OCI-LY3 (cell line): ENCODE measurements at regions not wholly inside any gene's neighbourhood (a gene's known extent, or its start where the extent isn't known, plus 50 kb on each side); places are given as distances from the start of the nearest gene placed in this dataset.

Experiments
- H2AFZ ChIP-seq: fragments of 200-600, 300-600 bp; shearing (Covaris generic); 2 replicates; pipeline ENCODE4 v1.6.0; 2014; ENCODE audit warnings: antibody characterized with exemption, low read depth, low read length
- H3K27ac ChIP-seq: fragments of 200-600, 300-600 bp; sonication (generic); 2 replicates; pipeline ENCODE4 v1.5.1; 2014; ENCODE audit warnings: mild to moderate bottlenecking, low read length, moderate library complexity, mixed read lengths
- H3K27me3 ChIP-seq: fragments of 200-600, 300-600 bp; sonication (generic); 2 replicates; pipeline ENCODE4 v1.6.1; 2014; ENCODE audit warnings: low read depth, low read length, mixed read lengths
- H3K36me3 ChIP-seq: fragments of 200-600, 300-600 bp; sonication (generic); replicated peaks from 2 replicates; pipeline ENCODE3; 2014; ENCODE audit warnings: low read depth, low read length, mixed read lengths
- H3K4me1 ChIP-seq: fragments of 300-600, 200-600 bp; sonication (generic); 2 replicates; pipeline ENCODE4 v1.6.1; 2014; ENCODE audit warnings: low read length, mixed read lengths
- H3K4me2 ChIP-seq: fragments of 200-600, 300-600 bp; sonication (generic); 2 replicates; pipeline ENCODE4 v1.6.1; 2014; ENCODE audit warnings: low read length, mixed read lengths
- H3K4me3 ChIP-seq: fragments of 300-600, 200-600 bp; sonication (generic); 2 replicates; pipeline ENCODE4 v1.5.1; 2014; ENCODE audit warnings: antibody characterized with exemption, mild to moderate bottlenecking, low read length, moderate library complexity
- H3K79me2 ChIP-seq: fragments of 300-600, 200-600 bp; shearing (Covaris generic); 2 replicates; pipeline ENCODE4 v1.6.1; 2014; ENCODE audit warnings: mild to moderate bottlenecking, low read length, mixed read lengths
- H3K9ac ChIP-seq: fragments of 300-600, 200-600 bp; shearing (Covaris generic); 2 replicates; pipeline ENCODE4 v1.6.0; 2014; ENCODE audit warnings: mild to moderate bottlenecking, low read length, moderate library complexity
- H3K9me3 ChIP-seq: fragments of 200-600, 300-600 bp; shearing (Covaris generic); 2 replicates; pipeline ENCODE4 v1.6.1; 2014; ENCODE audit warnings: low read length, mixed read lengths; ENCODE audit not compliant: insufficient read depth
- H4K20me1 ChIP-seq: fragments of 200-600, 300-600 bp; sonication (generic); 2 replicates; pipeline ENCODE4 v1.6.1; 2016; ENCODE audit warnings: low read length, mixed read lengths; ENCODE audit not compliant: insufficient read depth
- EZH2phosphoT487 ChIP-seq: fragments of 200-600 bp; shearing (Covaris generic); IDR thresholded peaks from 2 replicates; pipeline ENCODE4 v1.6.1; 2018; ENCODE audit warnings: antibody characterized with exemption, mixed run types, low read depth
- TF ChIP-seq, protein P1 (sequence below): fragments of 200-600, 300-600 bp; sonication (generic); IDR thresholded peaks from 2 replicates; pipeline ENCODE4 v1.5.1; 2014; ENCODE audit warnings: antibody characterized with exemption, low read length, low read depth

DNA sequence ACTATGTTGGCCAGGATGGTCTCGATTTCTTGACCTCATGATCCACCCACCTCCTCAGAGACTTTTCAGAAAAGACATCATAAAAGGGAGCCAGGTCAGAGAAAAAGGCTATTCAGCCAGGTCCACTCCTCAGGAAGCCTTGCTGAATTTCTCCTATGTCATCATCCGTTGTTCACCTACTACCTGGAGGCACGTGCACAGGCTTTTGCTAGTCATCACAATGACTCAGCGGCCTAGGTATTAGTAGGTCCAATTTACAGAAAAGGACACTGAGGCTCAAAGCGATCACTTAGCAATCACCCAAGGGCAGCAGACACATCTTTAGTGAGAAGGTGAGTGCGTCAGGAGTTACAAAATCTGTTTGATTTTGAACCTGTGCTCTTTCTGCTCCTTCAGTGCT, 72.3 kb upstream of the RAD23B start:
- Histone ChIP-seq H2AFZ (no peak overlapping the region), H3K36me3 (no peaks in the 10 kb centered on the region), H3K79me2 (no peaks in the 10 kb centered on the region), H4K20me1 (no peaks in the 10 kb centered on the region), H3K4me1 (peaks cover 8% of the 10 kb centered on the region), H3K27ac (no peak overlapping the region), H3K9me3 (no peaks in the 10 kb centered on the region), H3K27me3 (peaks cover 21% of the 10 kb centered on the region), H3K9ac (no peak overlapping the region), H3K4me2 (no peak overlapping the region), H3K4me3 (no peak overlapping the region)
- TF ChIP-seq, protein P1, sequence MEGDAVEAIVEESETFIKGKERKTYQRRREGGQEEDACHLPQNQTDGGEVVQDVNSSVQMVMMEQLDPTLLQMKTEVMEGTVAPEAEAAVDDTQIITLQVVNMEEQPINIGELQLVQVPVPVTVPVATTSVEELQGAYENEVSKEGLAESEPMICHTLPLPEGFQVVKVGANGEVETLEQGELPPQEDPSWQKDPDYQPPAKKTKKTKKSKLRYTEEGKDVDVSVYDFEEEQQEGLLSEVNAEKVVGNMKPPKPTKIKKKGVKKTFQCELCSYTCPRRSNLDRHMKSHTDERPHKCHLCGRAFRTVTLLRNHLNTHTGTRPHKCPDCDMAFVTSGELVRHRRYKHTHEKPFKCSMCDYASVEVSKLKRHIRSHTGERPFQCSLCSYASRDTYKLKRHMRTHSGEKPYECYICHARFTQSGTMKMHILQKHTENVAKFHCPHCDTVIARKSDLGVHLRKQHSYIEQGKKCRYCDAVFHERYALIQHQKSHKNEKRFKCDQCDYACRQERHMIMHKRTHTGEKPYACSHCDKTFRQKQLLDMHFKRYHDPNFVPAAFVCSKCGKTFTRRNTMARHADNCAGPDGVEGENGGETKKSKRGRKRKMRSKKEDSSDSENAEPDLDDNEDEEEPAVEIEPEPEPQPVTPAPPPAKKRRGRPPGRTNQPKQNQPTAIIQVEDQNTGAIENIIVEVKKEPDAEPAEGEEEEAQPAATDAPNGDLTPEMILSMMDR, result no peak
- no peak for TF ChIP-seq EZH2phosphoT487

DNA sequence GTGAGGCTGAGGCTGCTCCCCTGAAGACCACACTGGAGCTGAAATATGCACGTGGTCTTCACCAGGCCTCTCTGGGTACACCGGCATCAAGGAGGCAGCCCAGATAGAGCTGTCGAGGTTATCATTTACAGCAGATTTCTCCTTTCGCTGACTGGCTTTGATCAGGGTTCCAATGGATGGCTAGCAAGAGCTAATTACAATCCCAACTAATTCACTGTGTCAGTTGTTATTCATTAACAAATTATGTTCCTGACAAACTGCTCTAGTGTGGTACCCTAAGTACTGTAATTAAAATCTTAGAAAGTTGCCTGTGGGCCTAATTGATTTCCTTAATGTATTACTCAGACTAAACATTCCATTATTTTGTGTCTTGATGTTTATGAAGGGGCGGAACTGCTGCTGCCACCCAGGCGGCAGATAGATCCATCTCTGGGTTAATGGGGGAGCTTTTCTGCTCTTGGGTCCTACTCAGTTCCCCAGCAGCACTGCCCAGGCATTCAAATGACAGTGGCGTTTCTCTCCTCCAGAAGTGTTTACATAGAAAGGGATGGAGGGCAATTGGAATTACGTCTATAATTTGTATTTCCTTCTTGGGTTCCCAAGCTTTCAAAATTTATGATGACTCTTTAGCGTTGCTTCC, 71.7 kb upstream of the RAD23B start:
- no peak overlapping the region for H3K4me2 ChIP-seq
- no peak overlapping the region for H3K27ac ChIP-seq
- no peak overlapping the region for H3K4me3 ChIP-seq
- no peak overlapping the region for H3K9ac ChIP-seq
- H2AFZ ChIP-seq, result no peak overlapping the region
- TF ChIP-seq EZH2phosphoT487, result no peak
- TF ChIP-seq, protein P1, result no peak
- peaks cover 21% of the 10 kb centered on the region for H3K27me3 ChIP-seq
- H4K20me1 ChIP-seq, result no peaks in the 10 kb centered on the region
- H3K4me1 ChIP-seq, result peaks cover 8% of the 10 kb centered on the region
- no peaks in the 10 kb centered on the region for H3K79me2 ChIP-seq
- no peaks in the 10 kb centered on the region for H3K36me3 ChIP-seq
- H3K9me3 ChIP-seq, result no peaks in the 10 kb centered on the region

DNA sequence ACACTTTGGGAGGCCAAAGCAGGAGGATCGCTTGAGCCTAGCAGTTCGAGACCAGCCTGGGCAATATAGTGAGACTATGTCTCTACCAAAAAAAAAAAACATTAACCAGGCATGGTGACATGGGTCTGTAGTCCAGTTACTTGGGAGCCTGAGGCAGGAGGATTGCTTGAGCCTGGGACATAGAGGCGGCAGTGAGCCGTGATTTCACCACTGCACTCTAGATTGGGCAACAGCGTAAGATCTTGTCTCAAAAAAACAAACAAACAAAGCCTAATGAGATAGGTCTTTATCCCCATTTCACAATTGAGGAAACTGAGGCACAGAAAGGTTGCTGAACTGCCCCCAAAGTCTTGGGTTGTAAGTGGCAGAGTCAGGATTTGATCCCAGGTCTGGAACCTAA, 70.5 kb upstream of the RAD23B start:
- Histone ChIP-seq H3K4me2 (no peak overlapping the region), H3K27ac (no peak overlapping the region), H3K36me3 (no peaks in the 10 kb centered on the region), H3K9ac (no peak overlapping the region), H3K9me3 (no peaks in the 10 kb centered on the region), H3K27me3 (peaks cover 13% of the 10 kb centered on the region), H3K79me2 (no peaks in the 10 kb centered on the region), H2AFZ (no peak overlapping the region), H3K4me3 (no peak overlapping the region), H4K20me1 (no peaks in the 10 kb centered on the region), H3K4me1 (peaks cover 8% of the 10 kb centered on the region)
- no peak for TF ChIP-seq EZH2phosphoT487
- TF ChIP-seq, protein P1, result no peak

DNA sequence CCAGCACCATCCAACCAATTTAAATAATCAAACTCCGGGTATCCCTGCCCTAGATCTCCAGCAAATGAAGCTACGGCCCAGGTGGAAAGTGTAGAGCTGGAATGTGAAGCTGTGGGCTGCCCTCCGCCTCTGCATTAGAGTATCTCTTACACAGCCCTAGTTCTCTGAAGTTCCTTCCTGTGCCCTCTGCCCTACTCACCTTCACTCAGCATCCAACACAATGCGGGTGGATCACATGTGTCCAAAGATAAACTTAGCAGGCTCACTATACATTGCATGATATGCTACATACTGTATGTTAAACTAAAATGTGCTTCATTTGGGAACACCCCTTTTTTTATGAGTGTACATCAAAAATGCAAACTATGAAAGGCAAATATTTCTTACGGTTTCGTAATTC, 70.0 kb upstream of the RAD23B start:
- TF ChIP-seq, protein P1, result no peak
- no peak for TF ChIP-seq EZH2phosphoT487
- Histone ChIP-seq H3K9ac (no peak overlapping the region), H3K27me3 (peaks cover 13% of the 10 kb centered on the region), H3K27ac (no peak overlapping the region), H3K36me3 (no peaks in the 10 kb centered on the region), H3K9me3 (no peaks in the 10 kb centered on the region), H3K4me3 (0 out of 2 replicates have a peak overlapping the region, but pooled peaks have one; percentile 18), H3K4me1 (peaks cover 8% of the 10 kb centered on the region), H2AFZ (no peak overlapping the region), H3K4me2 (peak overlapping the region; percentile 45), H4K20me1 (no peaks in the 10 kb centered on the region), H3K79me2 (no peaks in the 10 kb centered on the region)
